ENCODE measurements at regions not wholly inside any gene's neighbourhood (a gene's known extent, or its start where the extent isn't known, plus 50 kb on each side); places are given as distances from the start of the nearest gene placed in this dataset.

DNA sequence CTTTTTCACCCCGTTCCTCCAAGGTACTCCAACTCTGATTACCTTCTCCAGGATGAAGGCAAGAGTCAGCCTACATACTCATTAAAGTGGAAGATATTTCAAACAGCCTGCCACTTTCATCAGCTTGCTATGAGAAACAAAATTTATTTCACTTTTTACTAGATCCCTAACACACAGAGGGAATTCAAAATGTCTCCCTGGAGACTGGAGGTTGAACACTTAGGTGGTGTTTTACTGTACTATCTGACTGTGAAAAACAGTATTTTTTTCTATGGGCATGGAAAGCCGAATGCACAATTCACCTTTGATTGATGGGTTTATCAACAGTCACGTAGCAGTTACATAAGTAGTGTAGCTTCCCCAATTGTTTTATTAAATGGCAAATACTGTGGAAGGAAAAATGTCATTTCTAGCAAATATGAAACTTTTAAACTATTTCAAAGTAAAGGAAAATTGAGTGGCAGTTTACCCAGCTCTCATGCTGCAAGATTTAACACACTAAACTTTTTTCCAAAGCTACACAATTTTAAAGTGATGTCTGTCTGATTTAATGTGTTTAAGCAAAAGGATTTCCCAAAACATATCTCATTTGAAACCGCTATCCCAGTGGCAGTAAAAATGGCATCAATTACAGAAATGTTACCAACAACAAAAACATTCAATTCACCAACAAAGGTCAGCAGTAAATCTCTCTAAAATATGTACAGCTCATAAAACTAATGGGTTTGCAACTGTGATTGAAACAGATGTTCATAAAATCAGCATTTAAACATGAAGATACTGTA lies 125.0 kb upstream of the TLE4 start:
- intact Hi-C loops (cut with DNase I): loop anchor here in 1 of 4 donors (2.0 kb wide), 1 partner anchor 28 kb away; no protein-coding TSS in a partner anchor
- 54% methylated on average over 4 of the region's 4 CpGs for WGBS, 3 donors
- H3K27me3 ChIP-seq: no peaks in the 10 kb centered on the region
- no peak overlapping the region for H3K4me3 ChIP-seq
- DNase-seq: no peak
- H3K36me3 ChIP-seq: no peaks in the 10 kb centered on the region
- no peak overlapping the region for H3K27ac ChIP-seq
- no peaks in the 10 kb centered on the region for H3K9me3 ChIP-seq
- no peaks in the 10 kb centered on the region for H3K4me1 ChIP-seq (ENCODE audit: insufficient read depth)
- TF ChIP-seq, protein P1, sequence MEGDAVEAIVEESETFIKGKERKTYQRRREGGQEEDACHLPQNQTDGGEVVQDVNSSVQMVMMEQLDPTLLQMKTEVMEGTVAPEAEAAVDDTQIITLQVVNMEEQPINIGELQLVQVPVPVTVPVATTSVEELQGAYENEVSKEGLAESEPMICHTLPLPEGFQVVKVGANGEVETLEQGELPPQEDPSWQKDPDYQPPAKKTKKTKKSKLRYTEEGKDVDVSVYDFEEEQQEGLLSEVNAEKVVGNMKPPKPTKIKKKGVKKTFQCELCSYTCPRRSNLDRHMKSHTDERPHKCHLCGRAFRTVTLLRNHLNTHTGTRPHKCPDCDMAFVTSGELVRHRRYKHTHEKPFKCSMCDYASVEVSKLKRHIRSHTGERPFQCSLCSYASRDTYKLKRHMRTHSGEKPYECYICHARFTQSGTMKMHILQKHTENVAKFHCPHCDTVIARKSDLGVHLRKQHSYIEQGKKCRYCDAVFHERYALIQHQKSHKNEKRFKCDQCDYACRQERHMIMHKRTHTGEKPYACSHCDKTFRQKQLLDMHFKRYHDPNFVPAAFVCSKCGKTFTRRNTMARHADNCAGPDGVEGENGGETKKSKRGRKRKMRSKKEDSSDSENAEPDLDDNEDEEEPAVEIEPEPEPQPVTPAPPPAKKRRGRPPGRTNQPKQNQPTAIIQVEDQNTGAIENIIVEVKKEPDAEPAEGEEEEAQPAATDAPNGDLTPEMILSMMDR (IDR thresholded peaks at IDR 0.05): no peak
- TF ChIP-seq EP300 (IDR thresholded peaks at IDR 0.05) (no peak), POLR2A (IDR thresholded peaks at IDR 0.05) (no peak)

DNA sequence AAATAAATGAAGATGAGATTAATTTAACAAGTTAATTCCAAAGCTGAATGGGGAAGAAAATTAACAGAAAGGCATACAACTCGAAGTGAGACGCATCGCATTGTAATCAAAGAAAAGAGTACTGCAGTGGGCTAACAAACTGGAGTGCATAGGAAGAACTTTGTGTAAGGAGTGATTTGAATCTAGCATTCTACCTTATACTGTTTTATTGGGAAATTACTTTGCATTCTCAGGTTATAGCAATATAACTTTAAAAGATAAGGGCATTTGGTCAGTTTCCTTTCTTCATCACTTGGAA lies 124.5 kb upstream of the TLE4 start:
- no peak for TF ChIP-seq EP300 (IDR thresholded peaks at IDR 0.05)
- TF ChIP-seq POLR2A (IDR thresholded peaks at IDR 0.05): no peak
- TF ChIP-seq, protein P1 (IDR thresholded peaks at IDR 0.05): no peak
- Histone ChIP-seq H3K27ac (no peak overlapping the region), H3K36me3 (no peaks in the 10 kb centered on the region), H3K27me3 (no peaks in the 10 kb centered on the region), H3K4me1 (ENCODE audit: insufficient read depth) (no peaks in the 10 kb centered on the region), H3K9me3 (no peaks in the 10 kb centered on the region), H3K4me3 (no peak overlapping the region)
- intact Hi-C loops (cut with DNase I): loop anchor here in 1 of 4 donors (2.0 kb wide), 1 partner anchor 28 kb away; no protein-coding TSS in a partner anchor
- WGBS, 3 donors: 81 to 88% (median 86%) methylated on average over 3 of the region's 3 CpGs
- no peak for DNase-seq

DNA sequence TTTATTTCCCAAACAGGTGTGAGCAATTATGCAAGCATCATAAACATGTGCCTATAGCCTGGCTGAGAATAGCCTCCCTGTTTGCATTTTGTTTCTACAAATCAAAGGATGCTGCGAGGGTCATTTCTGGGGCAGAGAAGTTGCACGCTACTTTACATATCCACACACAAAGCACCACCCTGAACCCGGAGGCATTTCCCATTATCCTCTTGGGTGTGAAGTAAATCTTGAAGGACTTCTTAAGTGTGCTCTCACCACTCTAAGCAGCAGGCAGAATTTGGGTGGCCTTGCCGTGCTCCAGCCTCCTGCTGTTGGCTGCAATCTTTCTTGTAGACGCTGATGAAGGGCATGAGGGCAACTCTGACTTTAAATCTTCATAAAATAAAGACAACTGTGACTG lies 124.0 kb upstream of the TLE4 start:
- 35 to 46% (median 41%) methylated on average over 5 of the region's 5 CpGs for WGBS, 3 donors
- intact Hi-C loops (cut with DNase I): loop anchor here in 1 of 4 donors (2.0 kb wide), 1 partner anchor 27 kb away; no protein-coding TSS in a partner anchor
- Histone ChIP-seq H3K27me3 (no peaks in the 10 kb centered on the region), H3K36me3 (no peaks in the 10 kb centered on the region), H3K27ac (no peak overlapping the region), H3K4me1 (ENCODE audit: insufficient read depth) (no peaks in the 10 kb centered on the region), H3K4me3 (no peak overlapping the region), H3K9me3 (no peaks in the 10 kb centered on the region)
- no peak for DNase-seq
- TF ChIP-seq, protein P1 (IDR thresholded peaks at IDR 0.05): no peak
- TF ChIP-seq POLR2A (IDR thresholded peaks at IDR 0.05): no peak
- TF ChIP-seq EP300 (IDR thresholded peaks at IDR 0.05): no peak

DNA sequence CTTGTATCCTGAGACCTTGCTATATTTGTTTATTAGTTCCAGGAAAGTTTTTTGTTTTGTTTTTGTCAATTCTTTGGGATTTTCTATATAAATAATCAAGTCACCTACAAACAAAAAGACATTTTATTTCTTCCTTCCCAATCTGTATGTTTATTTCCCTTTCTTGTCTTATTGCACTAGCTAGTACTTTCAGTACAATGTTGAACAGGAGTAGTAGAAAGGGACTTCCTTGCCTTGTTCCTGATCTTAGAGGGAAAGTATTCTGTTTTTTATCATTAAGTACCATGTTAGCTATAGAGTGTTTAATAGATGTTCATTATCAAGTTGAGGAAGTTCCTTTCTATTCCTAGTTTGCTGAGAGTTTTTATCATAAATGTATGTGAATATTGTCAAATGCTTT lies 119.5 kb upstream of the TLE4 start:
- TF ChIP-seq POLR2A (IDR thresholded peaks at IDR 0.05) (no peak), EP300 (IDR thresholded peaks at IDR 0.05) (no peak)
- TF ChIP-seq, protein P1 (IDR thresholded peaks at IDR 0.05): no peak
- H3K9me3 ChIP-seq: no peaks in the 10 kb centered on the region
- intact Hi-C loops (cut with DNase I): no loop called here
- H3K4me3 ChIP-seq: no peak overlapping the region
- no peaks in the 10 kb centered on the region for H3K27me3 ChIP-seq
- no peak for DNase-seq
- H3K4me1 ChIP-seq (ENCODE audit: insufficient read depth): no peaks in the 10 kb centered on the region
- no peaks in the 10 kb centered on the region for H3K36me3 ChIP-seq
- no peak overlapping the region for H3K27ac ChIP-seq

All from ovary (tissue), 7 donors.